ENCODE measurements at regions not wholly inside any gene's neighbourhood (a gene's known extent, or its start where the extent isn't known, plus 50 kb on each side); places are given as distances from the start of the nearest gene placed in this dataset.

DNA sequence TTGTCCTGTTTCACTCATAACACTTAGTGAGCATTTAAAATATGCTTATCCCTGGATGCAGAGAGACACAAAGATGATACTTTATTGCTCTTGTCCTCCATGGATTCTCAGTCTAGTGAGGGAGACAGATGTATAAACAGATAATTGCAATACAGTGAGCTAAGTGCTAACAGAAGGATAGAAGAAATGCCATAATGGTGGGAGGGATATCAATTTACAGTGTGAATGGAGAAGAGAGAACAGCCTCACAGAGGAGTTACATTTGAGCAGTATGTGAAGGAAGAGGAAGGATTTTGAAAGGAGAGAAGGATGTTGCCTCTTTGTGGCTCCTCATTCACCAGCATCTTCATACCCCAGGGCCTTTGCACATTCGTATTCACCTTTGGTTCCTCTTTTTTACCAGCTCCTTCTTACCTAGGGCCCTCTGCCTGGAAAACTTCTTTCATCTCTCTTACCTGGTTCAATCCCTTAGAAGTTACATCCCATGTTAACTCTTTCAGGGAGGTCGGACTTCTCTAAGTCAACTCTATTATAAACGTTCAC, 341.7 kb downstream of the PRL start:
- no peaks in the 10 kb centered on the region for H3K9me3 ChIP-seq (ENCODE audit: control insufficient read depth in 4 of 4, low read length in 3 of 4)
- H3K4me3 ChIP-seq (ENCODE audit: low read depth in 1 of 3, low read length in 3 of 3) = no peak overlapping the region
- WGBS = 92% methylated on average over 3 of the region's 3 CpGs
- TF ChIP-seq, protein P1, sequence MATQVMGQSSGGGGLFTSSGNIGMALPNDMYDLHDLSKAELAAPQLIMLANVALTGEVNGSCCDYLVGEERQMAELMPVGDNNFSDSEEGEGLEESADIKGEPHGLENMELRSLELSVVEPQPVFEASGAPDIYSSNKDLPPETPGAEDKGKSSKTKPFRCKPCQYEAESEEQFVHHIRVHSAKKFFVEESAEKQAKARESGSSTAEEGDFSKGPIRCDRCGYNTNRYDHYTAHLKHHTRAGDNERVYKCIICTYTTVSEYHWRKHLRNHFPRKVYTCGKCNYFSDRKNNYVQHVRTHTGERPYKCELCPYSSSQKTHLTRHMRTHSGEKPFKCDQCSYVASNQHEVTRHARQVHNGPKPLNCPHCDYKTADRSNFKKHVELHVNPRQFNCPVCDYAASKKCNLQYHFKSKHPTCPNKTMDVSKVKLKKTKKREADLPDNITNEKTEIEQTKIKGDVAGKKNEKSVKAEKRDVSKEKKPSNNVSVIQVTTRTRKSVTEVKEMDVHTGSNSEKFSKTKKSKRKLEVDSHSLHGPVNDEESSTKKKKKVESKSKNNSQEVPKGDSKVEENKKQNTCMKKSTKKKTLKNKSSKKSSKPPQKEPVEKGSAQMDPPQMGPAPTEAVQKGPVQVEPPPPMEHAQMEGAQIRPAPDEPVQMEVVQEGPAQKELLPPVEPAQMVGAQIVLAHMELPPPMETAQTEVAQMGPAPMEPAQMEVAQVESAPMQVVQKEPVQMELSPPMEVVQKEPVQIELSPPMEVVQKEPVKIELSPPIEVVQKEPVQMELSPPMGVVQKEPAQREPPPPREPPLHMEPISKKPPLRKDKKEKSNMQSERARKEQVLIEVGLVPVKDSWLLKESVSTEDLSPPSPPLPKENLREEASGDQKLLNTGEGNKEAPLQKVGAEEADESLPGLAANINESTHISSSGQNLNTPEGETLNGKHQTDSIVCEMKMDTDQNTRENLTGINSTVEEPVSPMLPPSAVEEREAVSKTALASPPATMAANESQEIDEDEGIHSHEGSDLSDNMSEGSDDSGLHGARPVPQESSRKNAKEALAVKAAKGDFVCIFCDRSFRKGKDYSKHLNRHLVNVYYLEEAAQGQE (IDR thresholded peaks at IDR 0.05) = no peak
- TF ChIP-seq NR2F2 (IDR thresholded peaks at IDR 0.05) (no peak), EGR1 (IDR thresholded peaks at IDR 0.05; ENCODE audit: low read depth in 2 of 2) (no peak), HNF4A (conservative IDR thresholded peaks at IDR 0.05) (no peak), RAD21 (IDR thresholded peaks at IDR 0.05) (no peak), YY1 (IDR thresholded peaks at IDR 0.05) (no peak), TAF1 (conservative IDR thresholded peaks at IDR 0.05) (no peak), FOXA1 (IDR thresholded peaks at IDR 0.05) (no peak), FOXA2 (IDR thresholded peaks at IDR 0.05) (no peak), RXRA (IDR thresholded peaks at IDR 0.05) (no peak), HNF4G (IDR thresholded peaks at IDR 0.05) (no peak), SP1 (IDR thresholded peaks at IDR 0.05) (no peak), GABPA (IDR thresholded peaks at IDR 0.05 in 1 of 2, conservative IDR thresholded peaks at IDR 0.05 in 1 of 2) (no peak), JUND (IDR thresholded peaks at IDR 0.05) (no peak)
- TF ChIP-seq, protein P2, sequence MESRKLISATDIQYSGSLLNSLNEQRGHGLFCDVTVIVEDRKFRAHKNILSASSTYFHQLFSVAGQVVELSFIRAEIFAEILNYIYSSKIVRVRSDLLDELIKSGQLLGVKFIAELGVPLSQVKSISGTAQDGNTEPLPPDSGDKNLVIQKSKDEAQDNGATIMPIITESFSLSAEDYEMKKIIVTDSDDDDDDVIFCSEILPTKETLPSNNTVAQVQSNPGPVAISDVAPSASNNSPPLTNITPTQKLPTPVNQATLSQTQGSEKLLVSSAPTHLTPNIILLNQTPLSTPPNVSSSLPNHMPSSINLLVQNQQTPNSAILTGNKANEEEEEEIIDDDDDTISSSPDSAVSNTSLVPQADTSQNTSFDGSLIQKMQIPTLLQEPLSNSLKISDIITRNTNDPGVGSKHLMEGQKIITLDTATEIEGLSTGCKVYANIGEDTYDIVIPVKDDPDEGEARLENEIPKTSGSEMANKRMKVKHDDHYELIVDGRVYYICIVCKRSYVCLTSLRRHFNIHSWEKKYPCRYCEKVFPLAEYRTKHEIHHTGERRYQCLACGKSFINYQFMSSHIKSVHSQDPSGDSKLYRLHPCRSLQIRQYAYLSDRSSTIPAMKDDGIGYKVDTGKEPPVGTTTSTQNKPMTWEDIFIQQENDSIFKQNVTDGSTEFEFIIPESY (IDR thresholded peaks at IDR 0.05) = no peak
- TF ChIP-seq, protein P3, sequence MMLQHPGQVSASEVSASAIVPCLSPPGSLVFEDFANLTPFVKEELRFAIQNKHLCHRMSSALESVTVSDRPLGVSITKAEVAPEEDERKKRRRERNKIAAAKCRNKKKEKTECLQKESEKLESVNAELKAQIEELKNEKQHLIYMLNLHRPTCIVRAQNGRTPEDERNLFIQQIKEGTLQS (IDR thresholded peaks at IDR 0.05) = no peak
- TF ChIP-seq, protein P4, sequence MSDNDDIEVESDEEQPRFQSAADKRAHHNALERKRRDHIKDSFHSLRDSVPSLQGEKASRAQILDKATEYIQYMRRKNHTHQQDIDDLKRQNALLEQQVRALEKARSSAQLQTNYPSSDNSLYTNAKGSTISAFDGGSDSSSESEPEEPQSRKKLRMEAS (IDR thresholded peaks at IDR 0.05) = no peak
- TF ChIP-seq, protein P5, sequence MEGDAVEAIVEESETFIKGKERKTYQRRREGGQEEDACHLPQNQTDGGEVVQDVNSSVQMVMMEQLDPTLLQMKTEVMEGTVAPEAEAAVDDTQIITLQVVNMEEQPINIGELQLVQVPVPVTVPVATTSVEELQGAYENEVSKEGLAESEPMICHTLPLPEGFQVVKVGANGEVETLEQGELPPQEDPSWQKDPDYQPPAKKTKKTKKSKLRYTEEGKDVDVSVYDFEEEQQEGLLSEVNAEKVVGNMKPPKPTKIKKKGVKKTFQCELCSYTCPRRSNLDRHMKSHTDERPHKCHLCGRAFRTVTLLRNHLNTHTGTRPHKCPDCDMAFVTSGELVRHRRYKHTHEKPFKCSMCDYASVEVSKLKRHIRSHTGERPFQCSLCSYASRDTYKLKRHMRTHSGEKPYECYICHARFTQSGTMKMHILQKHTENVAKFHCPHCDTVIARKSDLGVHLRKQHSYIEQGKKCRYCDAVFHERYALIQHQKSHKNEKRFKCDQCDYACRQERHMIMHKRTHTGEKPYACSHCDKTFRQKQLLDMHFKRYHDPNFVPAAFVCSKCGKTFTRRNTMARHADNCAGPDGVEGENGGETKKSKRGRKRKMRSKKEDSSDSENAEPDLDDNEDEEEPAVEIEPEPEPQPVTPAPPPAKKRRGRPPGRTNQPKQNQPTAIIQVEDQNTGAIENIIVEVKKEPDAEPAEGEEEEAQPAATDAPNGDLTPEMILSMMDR (IDR thresholded peaks at IDR 0.05; ENCODE audit: low read depth, low read length, missing input control) = no peak
- no peaks in the 10 kb centered on the region for H3K27me3 ChIP-seq (ENCODE audit: control insufficient read depth in 4 of 4, insufficient read depth in 4 of 4, low read length in 3 of 4)
- H3K9ac ChIP-seq (ENCODE audit: low read depth in 1 of 2, low read length in 2 of 2) = no peak overlapping the region
- H3K4me1 ChIP-seq (ENCODE audit: control insufficient read depth in 4 of 4, insufficient read depth in 4 of 4, low read length in 3 of 4) = peaks cover 0 to 4% (median 2%) of the 10 kb centered on the region in 4 donors
- H3K27ac ChIP-seq (ENCODE audit: low read depth in 1 of 2, low read length in 2 of 2) = no peak overlapping the region
- no peaks in the 10 kb centered on the region for H3K36me3 ChIP-seq (ENCODE audit: control insufficient read depth in 4 of 4, insufficient read depth in 3 of 4, low read depth in 1 of 4, low read length in 3 of 4)
- no peak for DNase-seq (ENCODE audit: low spot score)
